OCI-LY3 (cell line): ENCODE measurements at regions not wholly inside any gene's neighbourhood (a gene's known extent, or its start where the extent isn't known, plus 50 kb on each side); places are given as distances from the start of the nearest gene placed in this dataset.
"Not testable (repeated sequence)": the region's sequence is repeated elsewhere in the genome, so short reads cannot be mapped to it uniquely, and the experiment has no call there.

Experiments
- H2AFZ ChIP-seq: fragments of 200-600, 300-600 bp; shearing (Covaris generic); 2 replicates; pipeline ENCODE4 v1.6.0; 2014; ENCODE audit warnings: antibody characterized with exemption, low read depth, low read length
- H3K27ac ChIP-seq: fragments of 200-600, 300-600 bp; sonication (generic); 2 replicates; pipeline ENCODE4 v1.5.1; 2014; ENCODE audit warnings: mild to moderate bottlenecking, low read length, moderate library complexity, mixed read lengths
- H3K27me3 ChIP-seq: fragments of 200-600, 300-600 bp; sonication (generic); 2 replicates; pipeline ENCODE4 v1.6.1; 2014; ENCODE audit warnings: low read depth, low read length, mixed read lengths
- H3K36me3 ChIP-seq: fragments of 200-600, 300-600 bp; sonication (generic); replicated peaks from 2 replicates; pipeline ENCODE3; 2014; ENCODE audit warnings: low read depth, low read length, mixed read lengths
- H3K4me1 ChIP-seq: fragments of 300-600, 200-600 bp; sonication (generic); 2 replicates; pipeline ENCODE4 v1.6.1; 2014; ENCODE audit warnings: low read length, mixed read lengths
- H3K4me2 ChIP-seq: fragments of 200-600, 300-600 bp; sonication (generic); 2 replicates; pipeline ENCODE4 v1.6.1; 2014; ENCODE audit warnings: low read length, mixed read lengths
- H3K4me3 ChIP-seq: fragments of 300-600, 200-600 bp; sonication (generic); 2 replicates; pipeline ENCODE4 v1.5.1; 2014; ENCODE audit warnings: antibody characterized with exemption, mild to moderate bottlenecking, low read length, moderate library complexity
- H3K79me2 ChIP-seq: fragments of 300-600, 200-600 bp; shearing (Covaris generic); 2 replicates; pipeline ENCODE4 v1.6.1; 2014; ENCODE audit warnings: mild to moderate bottlenecking, low read length, mixed read lengths
- H3K9ac ChIP-seq: fragments of 300-600, 200-600 bp; shearing (Covaris generic); 2 replicates; pipeline ENCODE4 v1.6.0; 2014; ENCODE audit warnings: mild to moderate bottlenecking, low read length, moderate library complexity
- H3K9me3 ChIP-seq: fragments of 200-600, 300-600 bp; shearing (Covaris generic); 2 replicates; pipeline ENCODE4 v1.6.1; 2014; ENCODE audit warnings: low read length, mixed read lengths; ENCODE audit not compliant: insufficient read depth
- H4K20me1 ChIP-seq: fragments of 200-600, 300-600 bp; sonication (generic); 2 replicates; pipeline ENCODE4 v1.6.1; 2016; ENCODE audit warnings: low read length, mixed read lengths; ENCODE audit not compliant: insufficient read depth
- EZH2phosphoT487 ChIP-seq: fragments of 200-600 bp; shearing (Covaris generic); IDR thresholded peaks from 2 replicates; pipeline ENCODE4 v1.6.1; 2018; ENCODE audit warnings: antibody characterized with exemption, mixed run types, low read depth
- TF ChIP-seq, protein P1 (sequence below): fragments of 200-600, 300-600 bp; sonication (generic); IDR thresholded peaks from 2 replicates; pipeline ENCODE4 v1.5.1; 2014; ENCODE audit warnings: antibody characterized with exemption, low read length, low read depth

DNA sequence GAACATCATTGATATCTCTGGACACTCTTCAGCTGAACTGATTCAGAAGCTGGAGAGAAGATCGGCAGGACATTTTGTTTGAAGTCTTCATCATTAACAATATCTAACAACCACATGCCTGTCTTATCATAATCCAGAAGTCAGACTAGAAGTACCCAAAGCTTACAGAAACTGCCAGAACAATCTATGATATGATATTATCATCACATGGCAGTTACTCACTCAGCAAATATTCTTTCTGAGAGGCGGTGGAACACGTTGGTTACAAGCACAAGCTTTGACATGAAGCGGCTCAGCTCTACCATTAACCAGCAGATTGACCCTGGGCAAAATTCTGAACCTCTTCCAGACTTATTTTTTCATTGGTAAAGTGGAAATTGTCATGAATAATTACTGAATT, 69.4 kb upstream of the KIT start:
- no peaks in the 10 kb centered on the region for H3K27me3 ChIP-seq
- H3K36me3 ChIP-seq: no peaks in the 10 kb centered on the region
- no peaks in the 10 kb centered on the region for H3K79me2 ChIP-seq
- no peak overlapping the region for H3K4me3 ChIP-seq
- H3K27ac ChIP-seq: no peak overlapping the region
- H3K4me2 ChIP-seq: no peak overlapping the region
- no peaks in the 10 kb centered on the region for H3K9me3 ChIP-seq
- H2AFZ ChIP-seq: no peak overlapping the region
- TF ChIP-seq EZH2phosphoT487: no peak
- TF ChIP-seq, protein P1, sequence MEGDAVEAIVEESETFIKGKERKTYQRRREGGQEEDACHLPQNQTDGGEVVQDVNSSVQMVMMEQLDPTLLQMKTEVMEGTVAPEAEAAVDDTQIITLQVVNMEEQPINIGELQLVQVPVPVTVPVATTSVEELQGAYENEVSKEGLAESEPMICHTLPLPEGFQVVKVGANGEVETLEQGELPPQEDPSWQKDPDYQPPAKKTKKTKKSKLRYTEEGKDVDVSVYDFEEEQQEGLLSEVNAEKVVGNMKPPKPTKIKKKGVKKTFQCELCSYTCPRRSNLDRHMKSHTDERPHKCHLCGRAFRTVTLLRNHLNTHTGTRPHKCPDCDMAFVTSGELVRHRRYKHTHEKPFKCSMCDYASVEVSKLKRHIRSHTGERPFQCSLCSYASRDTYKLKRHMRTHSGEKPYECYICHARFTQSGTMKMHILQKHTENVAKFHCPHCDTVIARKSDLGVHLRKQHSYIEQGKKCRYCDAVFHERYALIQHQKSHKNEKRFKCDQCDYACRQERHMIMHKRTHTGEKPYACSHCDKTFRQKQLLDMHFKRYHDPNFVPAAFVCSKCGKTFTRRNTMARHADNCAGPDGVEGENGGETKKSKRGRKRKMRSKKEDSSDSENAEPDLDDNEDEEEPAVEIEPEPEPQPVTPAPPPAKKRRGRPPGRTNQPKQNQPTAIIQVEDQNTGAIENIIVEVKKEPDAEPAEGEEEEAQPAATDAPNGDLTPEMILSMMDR: no peak
- no peaks in the 10 kb centered on the region for H4K20me1 ChIP-seq
- no peak overlapping the region for H3K9ac ChIP-seq
- H3K4me1 ChIP-seq: no peaks in the 10 kb centered on the region

DNA sequence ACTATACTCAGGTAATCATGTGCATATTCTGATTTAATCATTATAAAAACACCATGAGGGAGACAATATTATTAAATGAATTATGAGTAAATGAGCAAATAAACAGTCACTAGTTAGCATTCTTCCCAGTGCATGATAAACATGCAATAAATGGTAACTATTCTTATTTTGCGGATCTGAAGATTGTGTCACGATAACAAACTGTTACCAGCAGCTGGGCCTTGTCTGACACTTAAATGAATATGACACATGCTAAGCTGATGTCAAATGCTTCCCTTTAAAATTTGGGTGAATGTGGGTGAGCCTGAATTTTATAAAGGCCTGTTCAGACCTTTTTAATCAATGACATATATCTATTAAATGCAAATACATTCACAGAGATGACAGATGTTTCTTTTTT, 68.2 kb upstream of the KIT start:
- Histone ChIP-seq H3K36me3 (no peaks in the 10 kb centered on the region), H3K4me3 (no peak overlapping the region), H3K4me1 (no peaks in the 10 kb centered on the region), H4K20me1 (no peaks in the 10 kb centered on the region), H3K27me3 (no peaks in the 10 kb centered on the region), H3K4me2 (no peak overlapping the region), H3K27ac (no peak overlapping the region), H3K9me3 (no peaks in the 10 kb centered on the region), H2AFZ (no peak overlapping the region), H3K9ac (no peak overlapping the region), H3K79me2 (no peaks in the 10 kb centered on the region)
- TF ChIP-seq, protein P1: no peak
- no peak for TF ChIP-seq EZH2phosphoT487

DNA sequence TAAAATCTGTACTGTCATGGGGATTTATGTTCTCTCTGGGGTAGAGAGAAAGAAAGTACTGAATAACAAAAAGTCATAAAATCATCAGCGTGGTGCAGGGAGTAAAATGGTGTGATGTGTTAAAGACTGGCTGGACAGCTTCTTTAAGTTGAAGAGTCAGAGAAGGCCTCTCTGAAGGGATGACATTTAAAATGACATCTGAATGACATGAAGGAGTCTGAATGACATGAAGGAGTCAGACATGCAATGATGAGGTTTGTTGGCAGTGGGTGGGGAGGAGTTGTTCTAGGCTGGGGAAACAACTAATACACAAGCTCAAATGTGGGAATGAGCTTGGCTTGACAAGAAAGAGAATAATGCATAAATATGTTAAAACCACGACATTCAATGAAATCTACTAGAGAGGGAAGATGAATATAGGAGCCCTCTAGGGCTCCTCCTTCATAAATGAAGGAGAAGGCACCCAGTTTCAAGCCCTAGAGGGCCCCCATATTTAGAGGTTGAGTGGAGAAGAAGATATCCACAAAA, 63.9 kb upstream of the KIT start:
- H3K9me3 ChIP-seq: no peaks in the 10 kb centered on the region
- no peaks in the 10 kb centered on the region for H3K36me3 ChIP-seq
- H3K4me2 ChIP-seq: no peak overlapping the region
- H3K27ac ChIP-seq: no peak overlapping the region
- H3K79me2 ChIP-seq: no peaks in the 10 kb centered on the region
- no peaks in the 10 kb centered on the region for H4K20me1 ChIP-seq
- TF ChIP-seq, protein P1: no peak
- no peak for TF ChIP-seq EZH2phosphoT487
- no peaks in the 10 kb centered on the region for H3K4me1 ChIP-seq
- no peak overlapping the region for H2AFZ ChIP-seq
- H3K9ac ChIP-seq: no peak overlapping the region
- no peaks in the 10 kb centered on the region for H3K27me3 ChIP-seq
- H3K4me3 ChIP-seq: no peak overlapping the region

DNA sequence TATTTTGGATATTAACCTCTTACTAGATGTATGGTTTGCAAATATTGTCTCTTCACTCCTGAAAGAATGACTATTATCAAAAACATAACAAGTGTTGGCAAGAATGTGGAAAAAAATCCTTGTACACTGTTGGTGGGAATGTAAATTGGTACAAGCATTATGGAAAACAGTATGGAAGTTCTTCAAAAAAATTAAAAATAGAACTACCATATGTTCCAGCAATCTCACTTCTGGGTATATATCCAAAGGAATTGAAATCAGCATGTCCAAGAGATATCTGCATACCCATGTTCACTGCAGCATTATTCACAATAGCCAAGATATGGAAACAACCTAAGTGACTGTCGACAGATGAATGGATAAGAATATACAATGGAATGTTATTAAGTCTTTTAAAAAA, 61.6 kb upstream of the KIT start:
- Histone ChIP-seq H4K20me1 (no peaks in the 10 kb centered on the region), H3K79me2 (no peaks in the 10 kb centered on the region), H2AFZ (no peak overlapping the region), H3K36me3 (no peaks in the 10 kb centered on the region), H3K27me3 (no peaks in the 10 kb centered on the region), H3K4me1 (no peaks in the 10 kb centered on the region), H3K4me2 (no peak overlapping the region), H3K4me3 (no peak overlapping the region), H3K27ac (no peak overlapping the region), H3K9me3 (no peaks in the 10 kb centered on the region), H3K9ac (no peak overlapping the region)
- TF ChIP-seq EZH2phosphoT487: no peak
- TF ChIP-seq, protein P1: no peak

DNA sequence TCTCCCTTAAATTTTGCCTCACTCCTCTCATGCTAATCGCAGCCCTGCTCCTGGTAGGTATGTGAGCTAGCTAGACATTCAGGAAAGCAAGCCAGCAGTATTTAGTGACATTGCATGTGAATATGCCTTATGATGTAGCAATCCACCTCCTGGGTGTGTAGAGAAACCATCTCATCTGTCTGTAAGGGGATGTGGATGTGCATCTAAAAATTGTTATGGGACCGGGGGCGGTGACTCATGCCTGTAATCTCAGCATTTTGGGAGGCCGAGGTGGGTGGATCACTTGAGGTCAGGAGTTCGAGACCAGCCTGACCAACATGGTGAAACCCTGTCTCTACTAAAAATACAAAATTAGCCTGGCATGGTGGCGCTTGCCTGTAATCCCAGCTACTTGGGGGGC, 60.1 kb upstream of the KIT start:
- not testable (repeated sequence) for H3K4me3 ChIP-seq, H4K20me1 ChIP-seq, H3K27ac ChIP-seq, H3K9me3 ChIP-seq, H3K79me2 ChIP-seq, H3K9ac ChIP-seq, H3K4me1 ChIP-seq, H3K27me3 ChIP-seq, H3K4me2 ChIP-seq, H3K36me3 ChIP-seq, H2AFZ ChIP-seq

DNA sequence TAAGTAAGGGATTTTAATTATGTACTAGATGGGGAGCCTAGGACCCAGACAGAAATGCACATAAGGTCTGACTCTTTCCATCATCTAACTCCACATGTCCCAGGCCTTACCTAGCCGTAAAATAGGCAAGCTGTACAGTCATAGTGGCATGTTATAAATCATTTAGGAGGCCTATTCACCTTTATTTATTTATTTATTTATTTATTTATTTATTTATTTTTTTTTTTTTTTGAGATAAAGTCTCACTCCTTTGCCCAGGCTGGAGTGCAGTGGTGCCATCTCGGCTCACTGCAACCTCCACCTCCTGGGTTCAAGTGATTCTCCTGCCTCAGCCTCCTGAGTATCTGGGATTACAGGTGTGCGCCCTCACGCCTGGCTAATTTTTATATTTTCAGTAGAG, 55.6 kb upstream of the KIT start:
- not testable (repeated sequence) for H3K79me2 ChIP-seq, H3K9ac ChIP-seq, H2AFZ ChIP-seq, H3K4me2 ChIP-seq, H3K27me3 ChIP-seq, H3K27ac ChIP-seq, H4K20me1 ChIP-seq, H3K4me1 ChIP-seq, H3K4me3 ChIP-seq, H3K36me3 ChIP-seq, H3K9me3 ChIP-seq
